ENCODE measurements at regions not wholly inside any gene's neighbourhood (a gene's known extent, or its start where the extent isn't known, plus 50 kb on each side); places are given as distances from the start of the nearest gene placed in this dataset.

DNA sequence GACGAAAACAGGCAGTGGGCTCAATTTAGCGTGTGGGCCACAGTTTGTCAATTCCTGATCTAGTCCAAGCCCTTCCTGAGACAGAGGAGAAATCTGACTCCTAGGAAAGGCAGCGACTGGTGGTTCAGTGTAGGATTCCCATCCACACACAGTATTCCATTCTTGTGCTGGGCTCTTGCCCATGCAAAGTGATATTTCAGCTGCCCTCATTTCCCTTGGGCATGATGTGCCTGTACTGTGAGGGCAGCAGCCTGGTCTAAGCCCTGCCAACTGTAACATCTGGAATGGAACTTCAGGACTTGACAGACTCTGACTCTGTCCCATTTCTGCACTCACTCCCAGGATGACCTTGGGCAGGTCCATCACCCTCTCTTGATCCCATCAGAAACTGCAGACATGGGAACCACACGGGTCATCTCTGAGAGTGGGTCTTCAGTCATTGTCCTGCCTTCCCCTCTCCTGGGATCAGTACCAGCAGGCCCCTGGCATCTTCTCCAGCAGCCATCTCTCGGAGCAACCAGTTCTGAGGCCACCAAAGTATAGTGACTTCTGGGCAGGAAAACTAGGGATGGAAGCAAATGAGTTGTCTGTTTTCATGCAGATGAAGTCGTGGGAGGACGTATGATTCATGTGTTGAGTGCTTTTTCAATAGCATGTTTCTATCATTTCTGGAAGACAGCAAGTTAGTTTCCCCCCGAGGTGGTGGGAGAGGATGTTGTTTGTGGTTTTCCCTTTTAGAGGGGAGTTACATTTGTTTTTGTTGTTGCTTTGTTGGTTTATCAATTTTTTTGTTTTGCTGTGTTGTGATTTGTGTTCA, 54.2 kb upstream of the BCL2L14 start:
- TF ChIP-seq POLR2A (IDR thresholded peaks at IDR 0.05): no peak
- TF ChIP-seq, protein P1, sequence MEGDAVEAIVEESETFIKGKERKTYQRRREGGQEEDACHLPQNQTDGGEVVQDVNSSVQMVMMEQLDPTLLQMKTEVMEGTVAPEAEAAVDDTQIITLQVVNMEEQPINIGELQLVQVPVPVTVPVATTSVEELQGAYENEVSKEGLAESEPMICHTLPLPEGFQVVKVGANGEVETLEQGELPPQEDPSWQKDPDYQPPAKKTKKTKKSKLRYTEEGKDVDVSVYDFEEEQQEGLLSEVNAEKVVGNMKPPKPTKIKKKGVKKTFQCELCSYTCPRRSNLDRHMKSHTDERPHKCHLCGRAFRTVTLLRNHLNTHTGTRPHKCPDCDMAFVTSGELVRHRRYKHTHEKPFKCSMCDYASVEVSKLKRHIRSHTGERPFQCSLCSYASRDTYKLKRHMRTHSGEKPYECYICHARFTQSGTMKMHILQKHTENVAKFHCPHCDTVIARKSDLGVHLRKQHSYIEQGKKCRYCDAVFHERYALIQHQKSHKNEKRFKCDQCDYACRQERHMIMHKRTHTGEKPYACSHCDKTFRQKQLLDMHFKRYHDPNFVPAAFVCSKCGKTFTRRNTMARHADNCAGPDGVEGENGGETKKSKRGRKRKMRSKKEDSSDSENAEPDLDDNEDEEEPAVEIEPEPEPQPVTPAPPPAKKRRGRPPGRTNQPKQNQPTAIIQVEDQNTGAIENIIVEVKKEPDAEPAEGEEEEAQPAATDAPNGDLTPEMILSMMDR (IDR thresholded peaks at IDR 0.05): no peak
- Histone ChIP-seq H3K9me3 (no peaks in the 10 kb centered on the region), H3K4me1 (peaks cover 0 to 24% (median 6%) of the 10 kb centered on the region in 12 donors), H3K27me3 (no peaks in the 10 kb centered on the region), H3K27ac (peak overlapping the region in 1 of 12 donors; percentile 3), H3K4me3 (no peak overlapping the region), H3K36me3 (no peaks in the 10 kb centered on the region)
- ATAC-seq: peak in 3 of 4 donors; percentile 7 to 44 (median 42)
- WGBS, 4 donors: 62 to 76% (median 69%) methylated on average over 8 of the region's 8 CpGs
- intact Hi-C loops (cut with DNase I): loop anchor here in 4 of 10 donors (5.0 to 10.0 kb wide), 3 partner anchors 122 to 434 kb away; partner anchors contain the start of gene ETV6 (in 1 of the 4)
- DNase-seq: no peak

DNA sequence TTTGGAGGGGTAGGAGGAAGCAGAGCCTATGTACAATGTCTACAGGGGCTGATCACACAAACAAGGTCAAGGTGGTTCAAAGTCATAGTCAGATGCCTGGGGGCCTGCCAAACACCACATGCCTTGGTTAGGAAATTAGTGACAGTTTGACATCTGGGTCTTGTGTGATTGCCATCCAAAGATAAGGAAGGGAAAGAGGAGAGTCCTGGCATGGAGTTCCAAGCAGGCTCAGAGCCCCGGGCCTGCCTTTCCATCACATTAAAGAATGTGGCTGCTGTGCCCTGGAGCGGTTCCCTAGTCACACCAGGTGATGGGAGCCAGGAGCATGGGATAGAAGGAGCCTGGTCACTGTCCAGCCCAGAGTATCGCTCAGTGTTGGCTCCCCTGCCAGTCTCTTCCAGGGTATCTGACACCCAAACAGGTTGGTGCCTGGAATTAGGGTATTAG, 53.6 kb upstream of the BCL2L14 start:
- TF ChIP-seq, protein P1 (IDR thresholded peaks at IDR 0.05): no peak
- TF ChIP-seq POLR2A (IDR thresholded peaks at IDR 0.05): no peak
- intact Hi-C loops (cut with DNase I): loop anchor here in 4 of 10 donors (5.0 to 10.0 kb wide), 3 partner anchors 122 to 435 kb away; partner anchors contain the start of gene ETV6 (in 1 of the 4)
- 39 to 55% (median 50%) methylated on average over 2 to 3 of the region's 3 CpGs for WGBS, 4 donors
- Histone ChIP-seq H3K36me3 (no peaks in the 10 kb centered on the region), H3K9me3 (no peaks in the 10 kb centered on the region), H3K27me3 (no peaks in the 10 kb centered on the region), H3K4me1 (peaks cover 0 to 17% (median 6%) of the 10 kb centered on the region in 12 donors), H3K27ac (no peak overlapping the region), H3K4me3 (no peak overlapping the region)
- DNase-seq (peak in 2 of 5 donors; percentile 17 to 50), ATAC-seq (peak; percentile 31 to 75 (median 47))

DNA sequence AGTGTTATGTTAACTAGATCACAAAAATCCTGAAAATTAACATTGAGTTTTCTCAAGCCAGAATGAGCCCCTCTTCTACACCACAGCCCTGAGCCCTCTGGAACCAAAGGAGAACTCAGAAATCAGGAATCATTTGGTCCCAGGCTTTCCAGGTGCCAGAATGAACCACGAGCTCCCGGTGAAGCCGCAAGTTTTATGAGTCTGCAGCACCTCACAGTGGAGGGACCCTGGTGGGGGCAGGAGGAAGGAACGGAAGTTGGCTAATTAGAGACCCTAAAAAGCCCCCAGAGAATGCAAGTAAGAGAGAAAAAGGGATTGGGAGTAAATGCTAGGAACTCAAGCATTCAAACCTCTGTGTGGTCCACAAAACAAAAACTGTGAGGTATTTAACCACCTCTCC, 52.9 kb upstream of the BCL2L14 start:
- WGBS, 4 donors: 43 to 60% (median 45%) methylated on average over 4 of the region's 4 CpGs
- H3K27me3 ChIP-seq: no peaks in the 10 kb centered on the region
- H3K27ac ChIP-seq: no peak overlapping the region
- H3K36me3 ChIP-seq: no peaks in the 10 kb centered on the region
- no peaks in the 10 kb centered on the region for H3K9me3 ChIP-seq
- DNase-seq (peak in 1 of 5 donors; percentile 20), ATAC-seq (peak in 3 of 4 donors; percentile 60 to 73 (median 67))
- TF ChIP-seq POLR2A (IDR thresholded peaks at IDR 0.05): no peak
- TF ChIP-seq, protein P1 (IDR thresholded peaks at IDR 0.05): peak in 10 of 12 donors; percentile 25 to 56 (median 44)
- peaks cover 0 to 13% (median 6%) of the 10 kb centered on the region in 12 donors for H3K4me1 ChIP-seq
- intact Hi-C loops (cut with DNase I): loop anchor here in 5 of 10 donors (2.0 to 10.0 kb wide), 4 partner anchors 123 to 437 kb away; partner anchors contain the start of gene ETV6 (in 1 of the 5)
- H3K4me3 ChIP-seq: no peak overlapping the region

DNA sequence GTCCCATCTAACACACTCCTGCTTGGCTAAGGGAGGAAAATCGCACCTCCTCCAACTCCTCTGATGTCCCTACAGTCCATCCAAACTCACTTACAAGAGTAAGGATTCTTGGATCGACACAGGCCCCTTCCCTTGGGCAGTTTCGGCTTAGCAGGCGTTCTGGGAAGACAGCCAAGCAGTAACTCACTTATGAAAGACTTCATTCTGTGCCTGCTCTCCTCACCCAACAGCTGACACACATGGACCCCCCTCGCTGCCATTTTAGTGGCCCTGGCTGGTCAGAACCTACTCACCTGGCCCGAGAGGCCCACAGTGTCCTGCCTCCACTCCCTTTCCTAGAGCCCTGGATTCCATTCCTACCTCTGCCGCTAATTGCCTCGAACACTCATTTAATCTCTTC, 52.3 kb upstream of the BCL2L14 start:
- H3K27me3 ChIP-seq: no peaks in the 10 kb centered on the region
- DNase-seq: peak in 1 of 5 donors; percentile 21
- WGBS, 4 donors: 56 to 65% (median 63%) methylated on average over 8 of the region's 8 CpGs
- no peak for TF ChIP-seq POLR2A (IDR thresholded peaks at IDR 0.05)
- TF ChIP-seq, protein P1 (IDR thresholded peaks at IDR 0.05): no peak
- no peaks in the 10 kb centered on the region for H3K36me3 ChIP-seq
- peaks cover 0 to 13% (median 6%) of the 10 kb centered on the region in 12 donors for H3K4me1 ChIP-seq
- H3K9me3 ChIP-seq: no peaks in the 10 kb centered on the region
- H3K4me3 ChIP-seq: no peak overlapping the region
- H3K27ac ChIP-seq: no peak overlapping the region
- intact Hi-C loops (cut with DNase I): loop anchor here in 5 of 10 donors (2.0 to 10.0 kb wide), 4 partner anchors 124 to 438 kb away; partner anchors contain the start of gene ETV6 (in 1 of the 5)
- peak in 2 of 4 donors; percentile 37 to 38 for ATAC-seq
